AG04450 (cell line): ENCODE measurements at regions not wholly inside any gene's neighbourhood (a gene's known extent, or its start where the extent isn't known, plus 50 kb on each side); places are given as distances from the start of the nearest gene placed in this dataset.

Experiments used
- CTCF ChIA-PET: fragments of 300-600, 350-600 bp; formaldehyde crosslinking; extraction: SDS; loops from one replicate; lab custom pipeline; 2022; ENCODE audit warnings: antibody characterized with exemption, inconsistent platforms; lab: Charles Lee
- POLR2A ChIA-PET: fragments of 350-600 bp; formaldehyde crosslinking; extraction: SDS; loops from one replicate; lab custom pipeline; 2021; ENCODE audit warnings: antibody characterized with exemption, inconsistent platforms; lab: Yijun Ruan, JAX
- DNase-seq: peaks from one replicate; pipeline ENCODE4 v3.0.0-alpha.2; 2011; ENCODE audit warnings: low read depth, low spot score
- H3K27ac ChIP-seq: one replicate; pipeline ENCODE4 v1.5.1; 2012; ENCODE audit warnings: low read depth, low read length, control low read depth
- H3K27me3 ChIP-seq: one replicate; pipeline ENCODE4 v1.6.0; 2012; ENCODE audit warnings: low read length; ENCODE audit not compliant: control insufficient read depth, insufficient read depth
- H3K4me3 ChIP-seq: 2 replicates; pipeline ENCODE4 v1.5.1; 2011; ENCODE audit warnings: mild to moderate bottlenecking, low read depth, low read length, control low read depth
- H3K9me3 ChIP-seq: 2 replicates; pipeline ENCODE4 v1.5.1; 2012; ENCODE audit warnings: low read length; ENCODE audit not compliant: control insufficient read depth, insufficient read depth
- TF ChIP-seq, protein P1 (sequence below): IDR thresholded peaks from 2 replicates; pipeline ENCODE4 v1.5.1; 2011; ENCODE audit warnings: low read depth, low read length, control low read depth, inconsistent platforms

DNA sequence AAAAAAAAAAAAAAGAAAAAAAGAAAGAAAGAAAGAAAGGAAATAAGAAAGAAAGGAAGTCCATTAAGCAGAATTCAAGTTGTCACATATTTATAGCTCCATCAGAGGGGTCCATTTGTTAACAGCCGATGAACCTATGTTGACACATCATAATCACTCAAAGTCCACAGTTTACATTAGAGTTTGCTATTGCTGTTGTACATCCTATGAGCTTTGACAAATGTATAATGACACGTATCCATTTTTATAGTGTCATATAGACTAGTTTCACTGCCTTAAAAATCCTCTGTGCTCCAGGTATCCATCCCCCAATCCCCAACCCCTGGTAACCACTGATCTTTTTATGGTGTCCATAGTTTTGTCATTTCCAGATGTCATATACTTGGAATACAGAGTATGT, 335.2 kb downstream of the RND3 start:
- ChIA-PET POLR2A (no interaction called here), CTCF (no interaction called here)
- Histone ChIP-seq H3K27me3 (no peaks in the 10 kb centered on the region), H3K9me3 (peaks cover 1% of the 10 kb centered on the region; the same call in 1 of the 2 replicates), H3K4me3 (no peak overlapping the region), H3K27ac (no peak overlapping the region)
- no peak for DNase-seq
- TF ChIP-seq, protein P1, sequence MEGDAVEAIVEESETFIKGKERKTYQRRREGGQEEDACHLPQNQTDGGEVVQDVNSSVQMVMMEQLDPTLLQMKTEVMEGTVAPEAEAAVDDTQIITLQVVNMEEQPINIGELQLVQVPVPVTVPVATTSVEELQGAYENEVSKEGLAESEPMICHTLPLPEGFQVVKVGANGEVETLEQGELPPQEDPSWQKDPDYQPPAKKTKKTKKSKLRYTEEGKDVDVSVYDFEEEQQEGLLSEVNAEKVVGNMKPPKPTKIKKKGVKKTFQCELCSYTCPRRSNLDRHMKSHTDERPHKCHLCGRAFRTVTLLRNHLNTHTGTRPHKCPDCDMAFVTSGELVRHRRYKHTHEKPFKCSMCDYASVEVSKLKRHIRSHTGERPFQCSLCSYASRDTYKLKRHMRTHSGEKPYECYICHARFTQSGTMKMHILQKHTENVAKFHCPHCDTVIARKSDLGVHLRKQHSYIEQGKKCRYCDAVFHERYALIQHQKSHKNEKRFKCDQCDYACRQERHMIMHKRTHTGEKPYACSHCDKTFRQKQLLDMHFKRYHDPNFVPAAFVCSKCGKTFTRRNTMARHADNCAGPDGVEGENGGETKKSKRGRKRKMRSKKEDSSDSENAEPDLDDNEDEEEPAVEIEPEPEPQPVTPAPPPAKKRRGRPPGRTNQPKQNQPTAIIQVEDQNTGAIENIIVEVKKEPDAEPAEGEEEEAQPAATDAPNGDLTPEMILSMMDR: no peak

DNA sequence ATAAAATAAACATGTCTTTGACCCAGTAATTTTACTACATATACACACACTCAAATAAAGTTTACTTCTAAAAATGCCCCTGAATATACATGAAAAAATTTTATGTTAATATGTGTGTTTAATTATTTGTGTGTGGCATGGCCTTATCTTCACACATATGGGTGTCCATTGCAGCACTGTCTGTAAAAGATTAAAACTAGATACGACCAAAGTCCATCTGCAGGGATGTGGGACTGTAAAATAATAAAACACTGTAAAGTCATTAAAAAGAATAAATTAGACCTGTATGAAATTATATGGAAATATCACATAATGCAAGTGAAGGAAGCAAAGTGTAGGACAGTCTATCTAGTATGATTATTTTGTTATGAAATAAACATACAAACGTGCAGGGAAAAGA, 337.3 kb downstream of the RND3 start:
- ChIA-PET CTCF (interaction anchor here (0.8 kb wide), 1 partner anchor 107 kb away, joined by 3 read pairs; no protein-coding TSS in a partner anchor), POLR2A (no interaction called here)
- no peak overlapping the region for H3K27ac ChIP-seq
- H3K9me3 ChIP-seq: peaks cover 8% of the 10 kb centered on the region; the same call in 1 of the 2 replicates
- DNase-seq: no peak
- TF ChIP-seq, protein P1: no peak
- H3K4me3 ChIP-seq: no peak overlapping the region
- H3K27me3 ChIP-seq: no peaks in the 10 kb centered on the region

DNA sequence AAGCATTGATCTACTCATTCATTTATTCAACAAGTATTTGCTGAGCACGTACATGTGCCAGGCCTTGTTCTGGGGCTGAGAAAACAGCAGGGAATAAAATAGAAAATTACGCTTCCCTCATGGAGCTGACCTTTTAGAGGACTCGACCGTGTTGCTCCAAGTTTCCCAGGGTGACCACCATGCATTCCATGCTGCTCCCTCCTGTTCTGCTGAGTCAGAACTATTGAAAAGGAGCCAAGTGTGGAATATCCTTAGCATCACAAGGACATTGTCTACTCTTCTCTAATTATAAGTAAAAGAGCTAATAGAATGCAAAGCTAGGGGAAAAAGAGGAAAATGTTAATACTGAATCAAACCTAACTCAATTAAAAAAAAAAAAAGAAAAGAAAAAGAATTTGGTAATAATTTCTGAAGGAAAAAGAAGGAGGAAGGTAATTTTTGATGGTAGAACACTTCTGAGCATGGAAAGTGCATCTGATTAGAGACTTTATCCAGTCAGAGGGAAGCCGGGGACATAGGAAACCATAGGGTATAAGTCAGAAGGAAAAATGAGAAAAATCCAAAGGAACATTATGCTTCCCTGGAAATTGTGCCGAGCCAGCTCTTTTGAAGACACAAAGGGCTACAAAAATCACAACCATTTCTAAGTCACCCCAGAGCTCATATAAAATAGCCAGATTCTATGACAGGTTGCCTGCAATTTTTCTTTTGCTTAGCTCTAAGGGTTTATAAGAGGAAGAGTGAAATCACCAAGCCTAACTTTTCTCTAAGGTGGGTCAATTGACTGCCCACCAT, 339.4 kb downstream of the RND3 start:
- TF ChIP-seq, protein P1: no peak
- ChIA-PET POLR2A (no interaction called here), CTCF (no interaction called here)
- Histone ChIP-seq H3K4me3 (no peak overlapping the region), H3K27me3 (no peaks in the 10 kb centered on the region), H3K9me3 (peaks cover 8% of the 10 kb centered on the region; the same call in 1 of the 2 replicates), H3K27ac (no peak overlapping the region)
- DNase-seq: no peak

DNA sequence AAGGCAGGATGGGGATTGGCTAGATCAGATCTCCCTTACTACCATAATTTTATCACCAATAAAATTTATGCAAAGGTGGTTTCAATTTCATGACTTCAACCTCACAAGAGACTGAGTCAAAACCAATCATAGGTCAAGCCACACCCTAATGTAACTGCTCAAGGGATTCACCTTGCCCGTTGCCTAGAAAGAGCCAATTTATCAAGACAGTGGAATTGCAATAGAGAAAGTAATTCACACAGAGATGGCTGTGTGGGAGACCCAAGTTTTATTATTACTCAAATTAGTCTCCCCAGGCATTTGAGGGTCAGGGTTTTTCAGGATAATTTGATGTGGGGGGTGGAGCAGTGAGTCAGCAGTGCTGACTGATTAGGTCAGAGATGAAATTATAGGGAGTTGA, 340.6 kb downstream of the RND3 start:
- Histone ChIP-seq H3K9me3 (peaks cover 8% of the 10 kb centered on the region; the same call in 1 of the 2 replicates), H3K27me3 (no peaks in the 10 kb centered on the region), H3K27ac (no peak overlapping the region), H3K4me3 (no peak overlapping the region)
- no peak for DNase-seq
- POLR2A ChIA-PET: no interaction called here
- CTCF ChIA-PET: no interaction called here
- TF ChIP-seq, protein P1: no peak

DNA sequence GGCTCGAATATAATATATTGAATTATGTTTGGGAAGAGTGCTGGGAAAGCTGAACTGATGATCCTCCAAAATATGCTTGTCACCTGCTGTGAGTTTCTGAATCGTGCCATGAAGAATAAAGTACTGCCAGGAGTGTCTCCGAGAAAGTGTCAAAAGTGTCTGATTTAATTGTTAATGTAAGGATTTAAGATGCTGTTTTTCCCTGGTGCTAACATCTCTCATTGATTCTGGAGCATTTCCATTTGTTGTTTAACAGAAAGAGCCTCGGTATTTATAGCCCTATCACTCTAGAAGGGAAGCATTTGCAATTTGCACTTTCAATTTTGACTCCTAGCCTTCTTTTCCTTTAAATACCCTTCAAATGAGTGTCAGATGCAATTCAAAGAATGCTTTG, 342.2 kb downstream of the RND3 start:
- CTCF ChIA-PET: no interaction called here
- DNase-seq: no peak
- Histone ChIP-seq H3K4me3 (no peak overlapping the region), H3K9me3 (peaks cover 8% of the 10 kb centered on the region; the same call in 1 of the 2 replicates), H3K27me3 (no peaks in the 10 kb centered on the region), H3K27ac (no peak overlapping the region)
- POLR2A ChIA-PET: no interaction called here
- TF ChIP-seq, protein P1: no peak
